Effector memory CD4-positive, alpha-beta T cell (primary cell): ENCODE measurements at regions not wholly inside any gene's neighbourhood (a gene's known extent, or its start where the extent isn't known, plus 50 kb on each side); places are given as distances from the start of the nearest gene placed in this dataset.

Experiments
- DNase-seq, 3 donors: peaks; one replicate each; pipeline ENCODE4 v3.0.0-alpha.2; 2020
- H3K27ac ChIP-seq: 2 replicates; pipeline ENCODE4 v1.7.0; 2013; ENCODE audit warnings: mild to moderate bottlenecking, low read length, moderate library complexity; ENCODE audit not compliant: insufficient read depth, poor library complexity, severe bottlenecking
- H3K27me3 ChIP-seq: replicated peaks from 2 replicates; pipeline ENCODE4 v1.7.0; 2013; ENCODE audit warnings: mild to moderate bottlenecking, low read length; ENCODE audit not compliant: insufficient read depth, control insufficient read depth, poor library complexity, severe bottlenecking
- H3K36me3 ChIP-seq: 2 replicates; pipeline ENCODE4 v1.7.0; 2013; ENCODE audit warnings: mild to moderate bottlenecking, low read length, moderate library complexity; ENCODE audit not compliant: control insufficient read depth, insufficient read depth
- H3K4me1 ChIP-seq: 2 replicates; pipeline ENCODE4 v1.7.0; 2013; ENCODE audit warnings: low read length, mild to moderate bottlenecking; ENCODE audit not compliant: control insufficient read depth, insufficient read depth, poor library complexity, severe bottlenecking
- H3K4me3 ChIP-seq: 2 replicates; pipeline ENCODE4 v1.7.0; 2013; ENCODE audit warnings: low read length, low read depth, mild to moderate bottlenecking; ENCODE audit not compliant: insufficient read depth, poor library complexity, severe bottlenecking
- H3K9me3 ChIP-seq: 2 replicates; pipeline ENCODE4 v1.7.0; 2013; ENCODE audit warnings: mild to moderate bottlenecking, low read length, moderate library complexity; ENCODE audit not compliant: control insufficient read depth

DNA sequence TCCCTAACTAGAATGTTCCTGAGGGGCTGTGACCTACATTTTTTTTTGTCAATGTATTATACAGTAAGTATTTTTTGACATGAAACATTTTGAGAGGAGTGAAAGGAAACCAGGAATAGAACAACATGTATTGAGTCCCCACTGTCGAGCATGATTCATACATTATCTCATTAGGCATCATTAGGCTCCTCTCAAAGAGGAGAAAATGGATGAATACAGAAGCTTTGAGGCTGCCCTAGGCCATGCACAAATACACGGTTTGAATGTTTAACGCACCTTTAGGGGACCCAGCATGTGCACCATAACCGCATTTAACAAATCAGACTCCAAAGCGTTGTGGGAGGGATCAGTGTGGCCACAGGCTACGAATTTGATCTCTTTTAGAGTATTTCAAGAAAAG, 87.8 kb downstream of the TBXT start:
- no peaks in the 10 kb centered on the region for H3K4me1 ChIP-seq
- no peak overlapping the region for H3K4me3 ChIP-seq
- H3K27ac ChIP-seq: no peak overlapping the region
- no peaks in the 10 kb centered on the region for H3K27me3 ChIP-seq
- H3K9me3 ChIP-seq: no peaks in the 10 kb centered on the region
- no peaks in the 10 kb centered on the region for H3K36me3 ChIP-seq
- no peak for DNase-seq

DNA sequence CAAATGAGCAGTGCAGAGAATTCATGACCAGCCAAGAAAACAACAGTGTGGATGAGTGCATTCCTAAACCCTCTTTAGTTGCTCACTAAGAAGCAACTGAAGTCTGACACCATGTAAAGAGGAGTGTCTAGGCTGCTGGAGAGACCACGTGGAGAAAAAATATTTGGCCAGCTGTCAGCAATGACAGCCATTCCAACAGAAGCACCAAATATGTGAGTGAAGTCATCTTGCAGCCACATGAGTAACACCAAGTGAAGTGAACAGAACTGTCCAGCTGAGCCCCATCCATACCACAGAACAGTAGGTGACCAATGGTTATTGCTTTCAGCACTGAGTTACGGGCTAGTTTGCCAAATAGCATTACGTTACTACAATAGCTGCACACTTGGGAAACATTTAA, 89.4 kb downstream of the TBXT start:
- Histone ChIP-seq H3K27me3 (no peaks in the 10 kb centered on the region), H3K4me3 (no peak overlapping the region), H3K27ac (no peak overlapping the region), H3K36me3 (no peaks in the 10 kb centered on the region), H3K9me3 (no peaks in the 10 kb centered on the region), H3K4me1 (no peaks in the 10 kb centered on the region)
- DNase-seq: no peak

DNA sequence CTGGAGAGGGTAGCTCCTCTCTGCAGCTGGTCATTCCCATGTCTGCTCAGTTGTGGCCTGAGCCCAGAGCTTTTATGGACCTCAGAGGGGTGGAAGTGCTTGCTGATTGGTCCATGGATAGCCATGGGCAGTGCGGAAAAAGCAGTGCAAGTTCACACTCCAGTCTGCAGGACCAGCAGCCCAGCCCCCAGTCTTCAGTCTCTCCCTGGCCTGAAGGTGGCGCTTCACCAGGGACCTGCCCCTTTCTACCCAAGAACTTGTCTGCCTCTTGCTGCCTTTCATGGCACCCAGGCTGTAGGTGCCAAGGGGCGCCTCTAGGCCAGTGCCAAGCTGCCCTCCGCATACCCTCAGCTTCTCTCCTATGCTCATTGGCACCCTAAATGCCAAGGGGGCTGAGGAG, 91.0 kb downstream of the TBXT start:
- Histone ChIP-seq H3K36me3 (no peaks in the 10 kb centered on the region), H3K9me3 (no peaks in the 10 kb centered on the region), H3K27me3 (no peaks in the 10 kb centered on the region), H3K27ac (no peak overlapping the region), H3K4me1 (no peaks in the 10 kb centered on the region), H3K4me3 (no peak overlapping the region)
- no peak for DNase-seq

DNA sequence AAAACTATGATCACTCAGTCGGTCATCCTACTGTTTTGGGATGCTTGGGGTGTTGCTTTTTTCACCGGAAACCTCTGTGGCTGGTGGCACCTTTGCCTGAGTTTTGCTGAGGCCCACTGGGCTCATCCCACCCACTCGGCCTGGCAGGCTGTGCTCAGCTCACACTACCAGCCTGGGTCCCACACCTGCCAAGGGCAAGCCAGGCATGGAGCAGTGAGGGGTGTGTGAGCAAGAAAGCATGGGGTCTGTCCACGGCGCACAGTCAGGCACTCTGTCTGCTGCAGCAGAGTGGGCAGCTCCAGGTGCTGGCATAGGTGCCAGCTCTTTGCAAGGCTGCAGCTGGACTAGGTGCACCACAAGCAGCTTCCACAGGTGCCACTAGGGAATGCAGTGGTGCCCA, 91.7 kb downstream of the TBXT start:
- Histone ChIP-seq H3K9me3 (no peaks in the 10 kb centered on the region), H3K36me3 (no peaks in the 10 kb centered on the region), H3K27ac (no peak overlapping the region), H3K4me3 (no peak overlapping the region), H3K27me3 (no peaks in the 10 kb centered on the region), H3K4me1 (no peaks in the 10 kb centered on the region)
- no peak for DNase-seq

DNA sequence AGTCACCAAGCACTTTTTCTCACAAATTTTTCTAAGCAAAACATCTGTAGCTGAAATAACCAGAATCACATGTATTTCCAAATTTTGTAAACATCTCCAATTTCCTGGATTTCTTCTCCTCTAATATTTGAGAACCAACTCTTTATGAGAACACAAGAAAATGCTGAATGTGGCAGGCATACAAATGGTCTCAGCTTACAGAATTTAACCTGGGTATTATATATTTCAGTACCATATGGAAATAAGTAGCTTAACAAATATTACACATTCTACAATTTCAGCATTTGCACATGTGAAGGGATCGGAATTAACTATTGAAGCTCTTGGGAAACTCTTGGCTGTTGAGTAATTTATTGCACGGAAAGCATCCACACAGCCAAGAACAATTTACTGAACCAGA, 92.5 kb downstream of the TBXT start:
- H3K36me3 ChIP-seq: no peaks in the 10 kb centered on the region
- no peak overlapping the region for H3K4me3 ChIP-seq

DNA sequence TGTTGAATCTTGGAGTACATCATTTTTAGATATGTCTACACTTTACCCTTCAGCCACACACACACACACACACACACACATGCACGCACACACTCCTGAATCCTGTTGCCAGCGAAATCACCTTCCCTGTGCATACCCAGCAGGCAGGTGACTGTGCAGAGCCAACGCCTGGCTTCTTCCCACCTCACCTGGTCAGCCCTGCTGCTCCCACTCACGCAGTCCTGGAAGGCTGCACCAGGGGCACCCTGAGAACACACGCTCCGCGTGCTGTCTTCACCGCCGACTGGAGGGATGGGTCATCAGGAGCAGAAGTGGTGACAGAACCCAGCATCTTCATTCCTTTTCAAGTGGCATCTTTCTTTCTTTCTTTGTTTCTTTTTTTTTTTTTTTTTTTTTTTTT, 94.6 kb downstream of the TBXT start:
- Histone ChIP-seq H3K36me3 (no peaks in the 10 kb centered on the region), H3K27me3 (no peaks in the 10 kb centered on the region), H3K27ac (no peak overlapping the region), H3K4me1 (no peaks in the 10 kb centered on the region), H3K4me3 (no peak overlapping the region), H3K9me3 (no peaks in the 10 kb centered on the region)
- no peak for DNase-seq

More for the DNA sequence above, 92.5 kb downstream of the TBXT start:
- no peak for DNase-seq
- no peaks in the 10 kb centered on the region for H3K9me3 ChIP-seq
- no peaks in the 10 kb centered on the region for H3K4me1 ChIP-seq
- no peaks in the 10 kb centered on the region for H3K27me3 ChIP-seq
- no peak overlapping the region for H3K27ac ChIP-seq

DNA sequence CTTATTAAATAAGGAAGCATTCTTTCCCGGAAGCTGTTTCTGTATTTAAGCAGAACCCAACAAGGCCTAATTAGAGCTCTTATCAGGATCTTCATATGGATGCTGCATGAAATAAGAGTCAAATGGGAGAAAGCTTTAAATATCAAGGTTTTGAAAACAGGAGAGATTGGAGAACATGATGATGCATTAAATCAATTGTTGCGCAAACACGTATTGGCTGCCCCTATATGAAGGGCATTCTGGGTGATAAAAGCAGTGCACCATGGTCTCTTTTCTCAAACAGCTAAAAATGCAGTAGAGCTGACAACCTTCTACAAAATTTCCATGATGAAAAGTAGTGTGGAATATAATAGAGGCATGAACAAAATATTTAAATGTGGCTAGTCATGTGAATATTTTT, 98.9 kb downstream of the TBXT start:
- Histone ChIP-seq H3K27ac (no peak overlapping the region), H3K36me3 (no peaks in the 10 kb centered on the region), H3K4me1 (no peaks in the 10 kb centered on the region), H3K27me3 (no peaks in the 10 kb centered on the region), H3K4me3 (no peak overlapping the region), H3K9me3 (no peaks in the 10 kb centered on the region)
- no peak for DNase-seq

DNA sequence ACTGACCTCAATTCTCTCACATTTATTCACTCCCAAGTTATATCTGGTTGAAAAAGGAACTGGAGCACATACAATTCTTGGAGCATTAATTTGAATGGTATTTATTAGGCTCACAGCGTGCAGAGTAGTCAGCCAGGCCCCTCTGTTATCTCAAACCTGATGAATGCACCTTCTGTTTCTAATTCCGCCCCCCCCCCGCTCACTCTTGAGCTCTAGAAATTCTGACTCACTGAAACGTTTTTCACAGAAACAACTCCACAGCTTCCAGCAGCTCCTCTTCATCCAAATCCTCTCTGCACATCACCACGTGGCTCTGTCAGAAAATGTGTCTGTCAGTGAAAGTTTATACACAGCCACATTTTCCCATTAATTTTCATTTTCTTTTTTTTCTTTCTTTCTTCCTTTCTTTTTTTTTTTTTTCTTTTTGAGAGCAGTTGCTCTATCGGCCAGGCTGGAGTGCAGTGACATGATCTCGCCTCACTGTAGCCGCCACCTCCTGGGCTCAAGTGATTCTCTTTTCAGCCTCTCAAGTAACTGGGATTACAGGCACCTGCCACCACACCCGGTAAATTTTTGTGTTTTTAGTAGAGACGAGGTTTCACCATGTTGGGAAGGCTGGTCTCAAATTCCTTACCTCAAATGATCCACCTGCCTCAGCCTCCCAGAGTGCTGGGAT, 109.4 kb downstream of the TBXT start:
- no peak overlapping the region for H3K27ac ChIP-seq
- H3K4me3 ChIP-seq: no peak overlapping the region
- no peak for DNase-seq

DNA sequence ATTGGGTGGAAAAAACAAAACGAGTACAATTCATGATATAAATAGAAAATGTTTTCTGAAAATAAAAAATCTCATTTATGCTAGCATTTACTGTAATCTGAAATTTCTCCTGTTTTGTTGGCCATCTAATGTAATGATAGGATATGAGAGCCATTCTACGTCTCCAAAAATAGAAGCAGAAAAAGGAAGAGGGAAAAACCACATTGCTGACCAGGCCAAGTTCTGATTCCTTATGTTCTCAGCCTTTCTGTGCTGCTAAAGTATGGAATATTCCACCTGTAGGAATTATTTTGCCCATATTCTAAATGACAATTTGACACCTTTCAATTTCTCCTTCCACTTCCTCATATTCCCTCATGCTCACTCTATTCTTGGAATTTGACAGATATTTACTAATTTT, 110.2 kb downstream of the TBXT start:
- no peak for DNase-seq
- H3K9me3 ChIP-seq: no peaks in the 10 kb centered on the region
- no peak overlapping the region for H3K4me3 ChIP-seq
- H3K4me1 ChIP-seq: no peaks in the 10 kb centered on the region
- H3K27me3 ChIP-seq: no peaks in the 10 kb centered on the region
- H3K36me3 ChIP-seq: no peaks in the 10 kb centered on the region
- no peak overlapping the region for H3K27ac ChIP-seq

More for the DNA sequence above, 109.4 kb downstream of the TBXT start:
- Histone ChIP-seq H3K9me3 (no peaks in the 10 kb centered on the region), H3K36me3 (no peaks in the 10 kb centered on the region), H3K27me3 (no peaks in the 10 kb centered on the region), H3K4me1 (no peaks in the 10 kb centered on the region)

DNA sequence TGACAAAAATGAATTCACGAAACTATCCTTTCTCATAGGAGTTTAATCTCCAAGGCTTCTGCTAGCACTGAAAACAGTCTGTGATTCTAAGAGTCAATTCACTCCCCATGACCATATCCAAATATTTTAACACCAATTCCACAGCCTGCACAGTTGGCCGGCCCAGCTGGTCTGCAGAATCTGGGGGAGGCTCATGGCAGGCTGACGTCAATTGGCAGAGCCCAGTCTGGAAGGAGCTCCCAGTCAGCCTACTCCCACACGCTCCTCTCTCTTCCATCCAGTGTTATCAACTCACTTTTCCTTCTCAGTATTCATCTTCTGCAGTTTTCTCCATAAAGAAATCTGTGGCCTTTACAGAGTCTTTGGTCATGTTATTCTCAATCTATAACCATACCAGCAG, 111.0 kb downstream of the TBXT start:
- no peaks in the 10 kb centered on the region for H3K4me1 ChIP-seq
- no peak overlapping the region for H3K4me3 ChIP-seq
- no peak overlapping the region for H3K27ac ChIP-seq
- H3K9me3 ChIP-seq: no peaks in the 10 kb centered on the region
- H3K36me3 ChIP-seq: no peaks in the 10 kb centered on the region
- no peak for DNase-seq
- no peaks in the 10 kb centered on the region for H3K27me3 ChIP-seq
